ENCODE measurements at regions not wholly inside any gene's neighbourhood (a gene's known extent, or its start where the extent isn't known, plus 50 kb on each side); places are given as distances from the start of the nearest gene placed in this dataset.

- TF ChIP-seq CTCF (conservative IDR thresholded peaks at IDR 0.05; ENCODE audit: low read depth, low read length): no peak
- no peak for DNase-seq (ENCODE audit: low read depth)
- H3K4me3 ChIP-seq (ENCODE audit: low read length): no peak overlapping the region
These were observed 84.7 kb upstream of the TMPRSS15 start for GRCh38 chr21:18488252-18488651.

GRCh38 chr21:18493422-18493821 is 89.8 kb upstream of the TMPRSS15 start:
- no peak for TF ChIP-seq CTCF (conservative IDR thresholded peaks at IDR 0.05; ENCODE audit: low read depth, low read length)
- DNase-seq (ENCODE audit: low read depth): peak; percentile 36
- H3K4me3 ChIP-seq (ENCODE audit: low read length): no peak overlapping the region

DNA sequence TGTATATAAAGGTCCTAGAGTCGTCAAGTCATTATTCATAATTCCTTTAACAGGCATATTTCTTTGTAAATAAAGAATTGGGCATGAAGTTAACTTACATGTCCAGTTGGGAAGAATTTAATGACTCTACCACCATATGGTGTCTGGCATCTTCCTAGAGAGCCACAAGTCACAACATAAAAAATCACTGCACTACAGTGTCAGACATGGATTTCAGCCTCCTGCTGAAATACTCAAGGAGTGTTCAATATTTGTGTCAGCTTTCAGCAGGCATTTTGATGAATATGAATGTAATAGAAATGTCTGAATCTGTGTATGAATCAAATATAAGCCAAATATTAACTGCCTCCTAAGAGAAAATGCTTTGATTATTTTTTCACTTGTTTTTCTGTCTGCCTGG is 91.9 kb upstream of the TMPRSS15 start:
- no peak overlapping the region for H3K4me3 ChIP-seq (ENCODE audit: low read length)
- DNase-seq (ENCODE audit: low read depth): no peak
- no peak for TF ChIP-seq CTCF (conservative IDR thresholded peaks at IDR 0.05; ENCODE audit: low read depth, low read length)

DNA sequence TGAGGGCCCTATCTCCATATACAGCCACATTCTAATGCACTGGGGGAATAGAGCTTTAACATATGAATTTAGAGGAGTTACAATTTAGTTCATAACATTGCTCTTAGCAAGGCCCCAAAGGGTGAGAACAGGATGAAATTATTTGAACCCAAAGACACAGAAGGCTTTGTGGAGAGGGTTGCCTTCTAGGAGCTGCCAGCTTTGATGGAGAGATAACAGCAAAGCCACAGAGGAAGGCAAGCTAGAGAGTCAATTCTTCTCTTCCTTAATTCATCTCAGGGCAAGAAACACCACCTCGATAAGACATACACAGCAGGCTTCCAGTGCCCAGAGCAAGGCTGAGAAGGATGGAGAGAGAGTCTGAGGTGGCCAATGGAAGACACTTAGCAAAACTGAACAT is 94.8 kb upstream of the TMPRSS15 start:
- no peak overlapping the region for H3K4me3 ChIP-seq (ENCODE audit: low read length)
- DNase-seq (ENCODE audit: low read depth): no peak
- TF ChIP-seq CTCF (conservative IDR thresholded peaks at IDR 0.05; ENCODE audit: low read depth, low read length): no peak

- H3K4me3 ChIP-seq (ENCODE audit: low read length): no peak overlapping the region
- TF ChIP-seq CTCF (conservative IDR thresholded peaks at IDR 0.05; ENCODE audit: low read depth, low read length): peak; percentile 71
- DNase-seq (ENCODE audit: low read depth): no peak
These were observed 96.3 kb upstream of the TMPRSS15 start for GRCh38 chr21:18499761-18500376.

- no peak overlapping the region for H3K4me3 ChIP-seq (ENCODE audit: low read length)
- no peak for DNase-seq (ENCODE audit: low read depth)
- TF ChIP-seq CTCF (conservative IDR thresholded peaks at IDR 0.05; ENCODE audit: low read depth, low read length): no peak
These were observed 114.5 kb upstream of the TMPRSS15 start for GRCh38 chr21:18518054-18518481.

- TF ChIP-seq CTCF (conservative IDR thresholded peaks at IDR 0.05; ENCODE audit: low read depth, low read length): no peak
- no peak overlapping the region for H3K4me3 ChIP-seq (ENCODE audit: low read length)
- no peak for DNase-seq (ENCODE audit: low read depth)
These were observed 117.6 kb upstream of the TMPRSS15 start for GRCh38 chr21:18521204-18521603.
